ENCODE measurements at regions not wholly inside any gene's neighbourhood (a gene's known extent, or its start where the extent isn't known, plus 50 kb on each side); places are given as distances from the start of the nearest gene placed in this dataset.
"Not testable (repeated sequence)": the region's sequence is repeated elsewhere in the genome, so short reads cannot be mapped to it uniquely, and the experiment has no call there.

DNA sequence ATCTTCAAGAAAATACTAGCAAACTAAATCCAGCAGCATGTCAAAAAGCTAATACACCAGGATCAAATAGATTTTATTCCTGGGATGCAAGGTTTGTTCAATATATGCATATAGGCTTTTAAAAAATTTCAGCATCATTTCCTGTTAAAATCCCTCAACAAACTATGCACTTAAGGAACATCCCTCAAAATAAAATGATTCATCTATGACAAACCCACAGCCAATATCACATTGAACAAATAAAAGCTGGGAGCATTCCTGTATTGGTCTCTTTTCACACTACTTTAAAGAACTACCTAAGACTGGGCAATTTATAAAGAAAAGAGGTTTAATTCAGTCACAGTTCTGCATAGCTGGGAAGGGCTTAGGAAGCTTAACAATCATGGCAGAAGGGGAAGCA, 726.7 kb downstream of the GRXCR1 start:
- no peak for DNase-seq (ENCODE audit: low spot score)

DNA sequence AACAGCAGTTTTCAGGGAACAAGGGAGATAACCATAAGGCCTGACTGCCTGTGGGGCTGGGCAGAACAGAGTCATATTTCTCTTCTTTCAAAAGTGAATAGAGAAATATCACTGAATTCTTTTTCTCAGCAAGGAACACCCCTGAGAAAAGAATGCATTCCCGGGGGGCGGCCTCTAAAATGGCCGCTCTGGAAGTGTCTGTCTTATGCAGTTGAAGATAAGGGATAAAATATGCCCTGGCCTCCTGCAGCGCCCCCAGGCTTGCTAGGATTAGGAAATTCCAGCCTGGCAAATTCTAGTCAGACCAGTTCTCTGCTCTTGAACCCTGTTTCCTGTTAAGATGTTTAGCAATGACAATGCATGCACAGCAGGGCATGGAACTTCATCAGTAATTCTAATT, 745.4 kb downstream of the GRXCR1 start:
- DNase-seq (ENCODE audit: low spot score) = not testable (repeated sequence)

DNA sequence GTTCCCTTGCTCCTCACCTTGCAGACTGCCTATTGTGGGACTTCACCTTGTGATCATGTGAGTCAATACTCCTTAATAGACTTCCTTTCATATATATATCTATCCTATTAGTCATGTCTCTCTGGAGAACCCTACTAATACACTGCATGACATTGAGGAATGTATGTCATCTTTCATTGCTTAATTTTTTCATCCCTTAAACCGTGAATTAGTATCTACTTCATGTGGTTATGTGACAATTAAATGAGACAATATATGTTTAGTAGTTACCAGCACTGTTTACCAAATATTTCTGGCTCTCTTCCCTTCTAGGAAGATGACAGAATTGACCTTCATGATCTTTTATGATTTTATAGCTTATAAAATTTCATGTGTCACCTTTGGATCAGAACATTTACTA, 759.5 kb downstream of the GRXCR1 start:
- DNase-seq (ENCODE audit: low spot score) = no peak

DNA sequence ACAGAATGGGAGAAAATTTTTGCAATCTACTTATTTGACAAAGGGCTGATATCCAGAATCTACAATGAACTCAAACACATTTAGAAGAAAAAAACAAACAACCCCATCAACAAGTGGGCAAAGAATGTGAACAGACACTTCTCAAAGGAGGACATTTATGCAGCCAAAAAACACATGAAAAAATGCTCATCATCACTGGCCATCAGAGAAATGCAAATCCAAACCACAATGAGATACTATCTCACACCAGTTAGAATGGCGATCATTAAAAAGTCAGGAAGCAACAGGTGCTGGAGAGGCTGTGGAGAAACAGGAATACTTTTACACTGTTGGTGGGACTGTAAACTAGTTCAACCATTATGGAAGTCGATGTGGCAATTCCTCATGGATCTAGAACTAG, 767.0 kb downstream of the GRXCR1 start:
- DNase-seq (ENCODE audit: low spot score) = not testable (repeated sequence)

DNA sequence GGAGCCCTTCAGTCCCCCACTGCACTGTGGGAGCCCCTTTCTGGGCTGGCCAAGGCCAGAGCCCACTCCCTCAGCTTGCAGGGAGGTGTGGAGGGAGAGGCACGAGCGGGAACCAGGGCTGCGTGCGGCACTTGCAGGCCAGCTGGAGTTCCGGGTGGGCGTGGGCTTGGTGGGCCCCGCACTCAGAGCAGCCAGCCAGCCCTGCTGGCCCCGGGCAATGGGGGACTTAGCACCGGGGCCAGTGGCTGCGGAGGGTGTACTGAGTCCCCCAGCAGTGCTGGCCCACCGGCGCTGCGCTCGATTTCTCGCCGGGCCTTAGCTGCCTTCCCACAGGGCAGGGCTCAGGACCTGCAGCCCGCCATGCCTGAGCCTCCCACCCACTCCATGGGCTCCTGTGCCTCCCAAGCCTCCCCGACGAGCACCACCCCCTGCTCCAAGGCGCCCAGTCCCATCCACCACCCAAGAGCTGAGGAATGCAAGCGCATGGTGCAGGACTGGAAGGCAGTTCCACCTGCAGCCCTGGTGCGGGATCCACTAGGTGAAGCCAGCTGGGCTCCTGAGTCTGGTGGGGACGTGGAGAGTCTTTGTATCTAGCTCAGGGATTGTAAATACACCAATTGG, 776.2 kb downstream of the KCTD8 start:
- not testable (repeated sequence) for DNase-seq (ENCODE audit: low spot score)

DNA sequence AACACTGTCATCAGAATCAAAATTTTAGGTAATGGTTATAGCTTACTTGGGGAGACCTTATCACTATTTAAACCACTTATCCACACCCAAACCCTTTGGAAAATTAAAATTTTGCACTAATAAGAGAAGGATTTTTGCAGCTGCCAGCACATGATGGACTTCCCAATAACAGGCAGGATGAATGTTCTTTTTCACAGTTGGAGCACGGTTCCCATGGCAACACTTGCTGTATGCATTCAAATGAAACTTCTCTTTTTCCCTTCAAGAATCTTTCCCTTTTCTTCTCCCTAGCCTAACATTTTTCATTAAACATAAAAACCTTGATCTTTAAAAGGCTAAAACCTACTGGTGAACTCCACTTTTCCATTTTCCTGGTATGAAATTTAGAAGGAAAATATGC, 768.2 kb downstream of the KCTD8 start:
- DNase-seq (ENCODE audit: low spot score) = no peak

DNA sequence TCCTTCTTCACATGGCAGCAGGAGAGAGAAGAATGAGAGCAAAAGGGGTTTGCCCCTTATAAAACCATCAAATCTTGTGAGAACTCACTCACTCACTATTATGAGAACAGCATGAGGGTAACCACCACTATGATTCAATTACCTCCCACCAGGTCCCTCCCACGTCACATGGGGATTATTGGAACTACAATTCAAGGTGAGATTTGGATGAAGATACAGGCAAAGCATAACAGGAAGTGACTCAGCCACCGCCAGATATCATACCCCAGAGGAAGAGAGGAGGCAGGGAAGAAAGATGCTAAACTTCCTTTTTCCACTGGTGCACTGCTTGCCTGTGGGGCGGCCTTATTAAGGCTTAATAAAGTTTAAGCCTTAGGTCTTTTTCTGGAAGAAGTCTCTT, 766.1 kb downstream of the KCTD8 start:
- no peak for DNase-seq (ENCODE audit: low spot score)

DNA sequence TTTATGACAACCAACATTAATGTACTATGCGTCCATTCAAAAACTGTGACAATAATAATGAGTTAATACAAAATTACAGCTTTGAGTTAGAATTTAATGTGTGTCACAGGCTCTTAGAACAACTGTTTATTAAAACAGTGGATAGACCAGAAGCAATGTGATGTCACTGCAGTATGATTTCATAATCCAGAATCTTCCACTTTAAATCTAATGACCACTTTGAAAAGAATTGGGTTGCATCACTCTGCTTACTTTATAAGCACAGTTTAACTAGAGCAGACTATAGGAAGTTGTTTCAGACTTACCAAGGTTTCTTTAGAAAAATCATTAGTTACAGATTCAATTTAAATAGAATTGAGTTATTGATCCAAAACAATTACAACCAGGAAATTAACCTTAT, 758.5 kb downstream of the KCTD8 start:
- DNase-seq (ENCODE audit: low spot score) = no peak

DNA sequence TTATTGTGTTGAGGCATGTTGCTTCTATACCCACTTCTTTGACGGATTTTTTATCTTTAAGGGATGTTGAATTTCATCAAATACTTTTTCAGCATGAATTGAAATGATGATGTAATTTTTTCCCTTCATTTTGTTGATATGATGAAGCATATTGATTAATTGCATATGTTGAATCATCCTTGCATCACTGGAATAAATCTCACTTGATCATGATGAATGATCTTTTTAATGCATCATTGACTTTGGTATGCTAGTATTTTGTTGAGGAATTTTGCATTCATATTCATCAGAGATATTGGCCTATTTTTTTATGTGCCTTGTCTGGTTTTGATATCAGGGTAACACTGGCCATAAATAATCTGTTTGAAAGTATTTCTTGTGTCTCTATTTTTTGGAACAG, 754.7 kb downstream of the KCTD8 start:
- no peak for DNase-seq (ENCODE audit: low spot score)

DNA sequence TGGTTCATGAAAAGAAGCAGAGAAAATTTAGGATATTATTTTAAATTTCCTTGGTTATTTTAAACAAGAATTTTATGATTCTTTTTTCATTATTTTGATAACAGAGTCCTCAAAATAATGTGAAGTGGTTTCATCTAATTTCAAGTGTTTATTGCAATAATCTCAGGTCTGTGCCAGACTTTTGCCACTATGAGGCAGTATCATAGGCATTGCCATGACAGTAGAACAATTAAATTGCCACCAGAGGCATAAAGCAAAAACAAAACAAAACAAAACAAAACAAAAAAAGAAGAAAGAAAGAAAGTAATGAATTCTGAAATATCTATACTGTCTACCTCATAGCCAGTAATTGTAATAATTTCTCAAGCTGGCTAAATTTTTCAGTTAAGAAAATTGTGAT, 739.2 kb downstream of the KCTD8 start:
- DNase-seq (ENCODE audit: low spot score) = no peak

DNA sequence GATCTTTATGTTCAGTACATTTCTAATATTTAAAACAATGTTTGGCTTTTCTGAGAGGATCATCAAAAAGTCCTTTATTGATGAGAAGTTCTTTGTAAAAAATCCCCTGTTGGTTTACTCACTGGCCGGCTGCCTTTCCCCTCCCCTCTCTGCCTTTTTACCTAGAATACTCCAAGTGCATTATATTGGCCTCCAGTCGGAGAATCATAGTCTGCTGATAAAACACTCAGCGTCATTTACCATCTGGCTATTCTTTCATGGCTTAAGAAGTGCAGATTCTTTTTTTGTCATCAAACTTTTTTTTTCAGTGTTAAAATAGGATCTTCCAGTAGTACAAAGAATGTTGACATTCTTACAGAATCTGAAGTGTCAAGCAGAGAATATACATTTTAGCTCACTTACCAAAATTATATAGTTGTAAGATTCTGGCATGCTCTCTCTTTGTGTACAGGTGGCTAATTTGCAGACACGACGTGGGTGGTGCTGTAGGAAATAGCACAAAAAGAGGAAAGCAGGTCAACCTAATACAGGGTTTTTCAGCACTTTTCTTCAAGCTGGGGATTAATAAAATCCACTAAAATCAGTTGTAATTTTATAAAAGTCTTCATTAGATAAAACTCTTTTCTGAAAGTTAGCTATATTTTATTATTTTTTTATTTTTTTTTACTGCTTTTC, 731.8 kb downstream of the KCTD8 start:
- DNase-seq (ENCODE audit: low spot score) = no peak

DNA sequence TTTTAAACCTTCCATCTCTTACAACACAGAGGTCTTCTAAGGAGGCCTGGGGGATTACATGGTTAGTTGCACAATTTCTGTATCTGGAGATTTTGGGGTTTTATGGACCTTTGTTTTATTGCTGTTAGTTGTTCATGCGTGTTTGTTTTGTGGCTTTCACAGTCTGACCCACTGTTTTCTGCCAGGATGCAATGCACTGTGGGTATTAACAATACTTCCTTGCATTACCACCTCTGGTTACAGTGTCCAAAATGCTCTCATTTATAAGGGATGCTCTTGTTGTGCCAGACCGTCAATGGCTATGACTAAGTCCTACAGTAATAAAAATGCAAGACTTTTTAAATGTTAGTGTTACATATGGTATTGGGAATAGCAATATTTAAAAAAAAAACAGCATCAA, 730.2 kb downstream of the KCTD8 start:
- DNase-seq (ENCODE audit: low spot score) = no peak

DNA sequence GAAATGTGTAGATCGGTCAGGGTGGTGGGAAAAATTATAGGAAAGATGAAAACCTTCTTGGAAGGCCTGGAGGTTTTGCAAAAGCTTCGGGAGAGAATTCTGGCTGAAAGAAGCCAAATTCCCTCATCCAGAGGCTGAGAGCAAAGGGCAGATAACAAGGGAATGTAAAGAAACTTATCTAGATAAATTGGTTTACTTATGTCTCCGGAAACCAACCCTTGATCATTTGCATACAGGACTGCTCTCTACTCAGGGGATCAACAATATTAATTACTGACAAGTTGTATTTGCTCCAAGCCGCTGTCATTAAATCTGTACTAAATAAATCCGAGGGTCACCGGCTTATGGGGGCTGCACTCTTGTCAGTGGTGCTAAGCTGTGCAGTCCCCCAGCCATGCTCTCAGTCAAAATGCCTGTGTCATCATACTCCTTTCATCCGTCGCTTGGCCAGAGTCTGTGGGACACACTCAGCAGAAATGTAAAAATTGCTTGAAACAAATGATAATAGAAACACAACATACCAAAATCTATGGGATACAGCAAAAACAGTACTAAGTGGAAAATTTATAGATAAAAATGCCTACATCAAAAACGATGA, 715.7 kb downstream of the KCTD8 start:
- DNase-seq (ENCODE audit: low spot score) = no peak

DNA sequence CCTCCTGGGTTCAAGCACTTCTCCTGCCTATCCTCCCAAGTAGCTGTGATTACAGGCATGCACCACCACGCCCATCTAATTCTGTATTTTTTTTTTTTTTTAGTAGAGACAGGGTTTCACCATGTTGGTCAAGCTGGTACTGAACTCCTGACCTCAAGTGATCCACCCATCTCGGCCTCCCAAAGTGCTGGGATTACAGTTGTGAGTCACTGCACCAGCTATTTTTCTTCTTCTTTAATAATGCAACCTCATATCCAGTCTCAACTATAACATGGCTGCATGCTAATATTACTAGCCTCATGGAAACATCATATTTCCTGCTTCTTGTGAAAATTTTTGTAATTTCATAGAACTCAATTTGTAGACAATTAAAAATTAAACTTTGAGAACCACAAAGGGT, 706.5 kb downstream of the KCTD8 start:
- DNase-seq (ENCODE audit: low spot score) = no peak

DNA sequence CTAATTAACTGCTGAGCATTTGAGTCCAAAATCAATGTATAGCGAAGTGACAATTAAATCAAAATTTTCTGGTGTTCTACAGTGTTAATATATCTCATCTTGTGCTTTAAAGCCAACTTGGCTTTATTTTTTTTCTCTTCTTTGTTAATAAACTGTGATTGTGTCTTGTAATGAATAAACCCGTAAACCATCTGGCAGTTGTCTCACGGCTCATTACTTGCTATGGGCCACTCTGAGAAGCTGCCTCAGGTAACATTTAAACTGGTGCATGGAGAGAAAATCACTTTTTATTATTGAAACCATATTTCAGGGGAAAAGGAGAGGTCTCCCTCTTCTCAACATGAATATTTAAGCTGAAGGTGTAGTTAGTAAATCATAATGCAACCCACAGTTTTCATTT, 694.0 kb downstream of the KCTD8 start:
- DNase-seq (ENCODE audit: low spot score) = no peak

DNA sequence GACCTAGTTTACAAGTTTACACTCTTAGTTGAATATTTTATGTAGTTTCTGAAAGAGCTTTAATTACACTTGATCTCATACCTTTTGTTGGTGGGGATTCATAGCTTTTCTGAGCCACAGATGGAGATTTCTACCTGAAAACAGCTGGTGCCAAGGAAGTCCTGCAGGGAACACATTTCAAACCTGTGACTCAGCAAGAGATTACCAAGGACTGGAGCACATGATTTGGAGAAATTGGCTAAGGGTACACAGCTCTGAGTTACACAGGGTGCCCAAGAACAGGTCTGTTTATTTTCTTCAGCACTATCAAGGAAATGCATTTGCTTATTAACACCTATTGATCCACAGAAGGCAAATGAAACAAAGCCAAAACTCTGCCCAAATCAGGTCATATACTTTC, 691.5 kb downstream of the KCTD8 start:
- DNase-seq (ENCODE audit: low spot score) = peak; percentile 18

DNA sequence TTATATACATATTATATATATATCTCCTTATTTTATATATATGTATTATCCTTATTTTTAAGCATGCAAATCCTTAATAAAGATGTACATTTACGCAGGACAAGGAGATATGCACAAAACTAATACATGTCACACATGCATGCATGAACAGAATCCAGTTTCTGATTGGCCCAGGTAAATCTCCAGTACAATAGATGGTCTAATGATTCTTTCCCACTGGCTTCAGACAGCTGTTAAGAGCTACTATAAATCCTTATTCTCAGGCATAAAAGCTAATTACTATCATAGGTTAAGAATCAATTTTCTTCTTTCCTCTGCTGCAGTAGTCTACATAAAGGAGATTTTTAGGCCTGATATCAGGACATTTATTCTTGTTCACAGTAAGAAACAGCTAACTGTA, 689.8 kb downstream of the KCTD8 start:
- no peak for DNase-seq (ENCODE audit: low spot score)

DNA sequence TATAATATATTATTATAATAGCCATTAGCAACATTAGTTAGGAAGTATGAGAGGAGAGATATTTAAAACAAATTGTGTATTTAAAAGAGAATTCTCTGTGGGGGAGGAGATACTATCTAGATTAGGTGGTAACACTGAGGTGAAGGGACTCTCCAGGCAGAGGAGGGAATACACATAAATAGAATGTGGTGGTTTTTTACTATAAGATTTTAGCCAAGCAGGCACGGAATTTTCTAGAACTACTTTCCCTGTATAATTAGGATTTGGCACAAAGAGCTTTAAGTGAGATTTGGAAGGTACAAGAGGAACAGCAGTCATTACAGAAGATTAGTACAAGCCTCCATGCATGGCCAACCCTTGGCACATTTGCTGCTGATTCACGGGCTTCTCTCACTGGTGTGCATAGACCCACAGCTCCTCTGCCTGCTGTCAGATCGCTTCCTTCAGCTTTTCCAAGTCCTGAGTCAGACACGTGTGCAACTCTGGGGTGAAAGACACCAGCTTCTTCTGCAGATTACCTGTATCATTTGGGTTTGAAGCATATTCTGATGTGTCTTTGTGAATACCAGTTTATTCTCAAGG, 685.5 kb downstream of the KCTD8 start:
- DNase-seq (ENCODE audit: low spot score) = no peak

DNA sequence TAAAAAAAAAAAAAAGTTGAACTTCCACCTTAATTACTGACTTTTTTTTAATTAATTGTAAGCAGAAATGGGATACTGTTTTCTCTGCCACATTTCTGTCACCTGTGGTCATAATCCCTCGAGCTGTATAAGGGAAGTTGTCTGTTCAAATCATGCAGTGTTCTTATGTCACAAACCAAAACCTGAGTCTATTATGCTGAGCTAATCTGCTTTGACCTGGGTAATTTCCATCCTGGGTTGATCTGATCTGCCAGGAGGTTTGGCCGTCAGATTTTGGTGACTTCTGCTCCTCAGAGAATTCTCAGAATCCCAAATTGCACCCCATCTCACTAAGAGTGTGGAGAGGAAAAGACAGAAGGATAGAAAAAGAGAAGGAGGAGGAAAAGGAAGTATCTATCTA, 683.1 kb downstream of the KCTD8 start:
- no peak for DNase-seq (ENCODE audit: low spot score)

DNA sequence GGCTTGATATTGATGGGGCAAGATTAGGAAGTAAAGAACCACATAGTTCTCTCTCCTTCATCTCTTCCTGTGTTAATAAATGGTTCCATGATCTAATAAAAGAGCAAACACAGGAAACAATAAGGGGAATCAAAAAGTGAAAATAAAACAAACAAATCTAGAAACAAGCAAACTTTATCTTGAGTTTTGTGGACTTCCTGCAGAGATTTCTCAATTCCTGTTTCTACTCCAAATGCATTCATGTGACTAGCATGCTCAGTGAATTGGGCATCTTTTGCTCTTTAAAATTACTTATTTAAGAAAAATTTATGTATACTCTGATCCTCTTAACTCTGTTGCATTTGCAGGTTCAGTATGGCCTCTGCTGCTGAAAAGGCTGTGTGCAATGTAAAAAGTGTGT, 682.0 kb downstream of the KCTD8 start:
- DNase-seq (ENCODE audit: low spot score) = no peak

DNA sequence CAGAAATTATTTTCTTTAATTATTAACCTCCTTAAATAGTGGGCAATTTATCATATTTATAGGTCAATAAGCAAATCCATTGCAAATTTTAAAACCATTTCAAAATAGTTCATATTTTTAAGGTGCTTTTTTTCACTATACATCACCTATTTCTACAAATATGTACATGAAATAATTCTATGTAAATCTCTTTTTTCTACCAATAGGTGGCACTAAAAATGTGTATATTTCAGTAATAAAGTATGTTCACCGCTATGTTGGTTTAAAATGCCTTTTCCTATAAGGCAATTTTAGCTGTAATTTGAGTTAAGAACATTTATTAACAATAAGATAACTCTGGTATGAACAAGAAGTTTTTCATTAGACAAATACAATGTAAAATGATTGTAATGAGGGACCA, 672.2 kb downstream of the KCTD8 start:
- peak; percentile 15 for DNase-seq (ENCODE audit: low spot score)

DNA sequence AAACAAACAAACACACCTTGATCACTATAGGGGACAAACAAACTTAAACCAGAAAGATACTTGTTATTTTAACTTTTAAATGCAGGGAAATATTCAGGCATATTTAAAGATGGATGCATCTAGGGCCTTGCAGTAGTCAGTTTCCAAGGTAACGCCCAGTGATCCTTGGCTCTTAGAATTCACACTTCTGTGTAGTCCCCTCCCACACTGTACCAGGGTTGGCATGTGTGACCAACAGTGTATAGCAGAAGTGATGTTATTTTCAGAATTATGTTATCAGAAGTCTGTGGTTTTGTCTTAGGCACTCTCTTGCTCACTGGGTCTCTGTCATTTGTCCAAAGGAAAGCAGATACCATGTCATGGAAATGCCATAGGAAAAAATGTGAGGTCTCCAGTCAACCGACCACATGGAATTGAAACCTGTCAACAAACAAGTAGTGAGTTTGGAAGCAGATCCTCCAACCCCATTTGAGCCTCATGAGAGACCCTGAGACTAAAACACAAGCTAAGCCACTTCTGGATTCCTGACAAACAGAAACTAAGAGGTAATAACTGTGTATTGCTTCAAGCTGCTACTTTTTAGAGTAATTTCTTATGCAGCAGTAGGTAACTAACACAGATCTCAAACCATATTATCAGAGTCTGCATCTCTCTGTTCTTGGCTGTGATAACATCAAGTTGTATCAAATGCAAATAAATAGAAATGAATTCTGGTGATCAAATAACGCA, 670.3 kb downstream of the KCTD8 start:
- DNase-seq (ENCODE audit: low spot score) = no peak

DNA sequence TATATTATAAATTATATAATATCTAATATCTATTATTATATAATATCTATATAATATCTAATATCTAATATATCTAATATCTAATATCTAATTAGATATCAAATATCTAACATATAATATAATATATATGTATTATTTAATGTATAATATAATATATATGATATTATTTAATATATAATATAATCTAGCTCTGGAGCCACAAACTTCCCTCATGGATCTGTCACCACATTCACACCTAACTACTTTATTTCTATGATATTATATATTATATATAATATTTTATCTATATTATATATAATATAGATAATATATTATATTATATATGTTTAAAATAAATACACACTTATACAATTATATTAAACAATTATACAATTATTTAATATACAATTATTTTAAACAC, 667.5 kb downstream of the KCTD8 start:
- DNase-seq (ENCODE audit: low spot score) = no peak
